WTC11 (cell line): ENCODE measurements at regions not wholly inside any gene's neighbourhood (a gene's known extent, or its start where the extent isn't known, plus 50 kb on each side); places are given as distances from the start of the nearest gene placed in this dataset.

ENCODE experiments used
- ATAC-seq: fragments of 200-7000 bp; cut with Tn5 transposase; 2 replicates; pipeline ENCODE4 v1.10.0; 2021; ENCODE audit warnings: mild to moderate bottlenecking, moderate library complexity
- CTCF ChIA-PET: fragments of 300-600 bp; sonication (Branson Sonifier 250); formaldehyde crosslinking; loops from one replicate; lab custom pipeline; 2021; ENCODE audit warnings: antibody characterized with exemption; lab: Charles Lee
- POLR2A ChIA-PET: fragments of 350-600 bp; sonication (Branson Sonifier 250); formaldehyde crosslinking; loops from one replicate; lab custom pipeline; 2021; ENCODE audit warnings: antibody characterized with exemption; lab: Charles Lee
- DNase-seq: peaks from one replicate; pipeline ENCODE4 v3.0.0; 2021; ENCODE audit warnings: low spot score
- H3K27ac Mint-ChIP-seq: 2 replicates; pipeline ENCODE4 v1.8.0; 2021; ENCODE audit warnings: mixed read lengths
- H3K27me3 Mint-ChIP-seq: 2 replicates; pipeline ENCODE4 v1.8.0; 2021; ENCODE audit warnings: low read depth, mild to moderate bottlenecking, moderate library complexity, mixed read lengths
- H3K36me3 Mint-ChIP-seq: 2 replicates; pipeline ENCODE4 v1.8.0; 2021; ENCODE audit warnings: mixed read lengths
- H3K4me1 Mint-ChIP-seq: 2 replicates; pipeline ENCODE4 v1.8.0; 2022; ENCODE audit warnings: mixed read lengths
- H3K4me3 Mint-ChIP-seq: 2 replicates; pipeline ENCODE4 v1.8.0; 2021; ENCODE audit warnings: mild to moderate bottlenecking, moderate library complexity, mixed read lengths
- H3K9me3 Mint-ChIP-seq: 2 replicates; pipeline ENCODE4 v1.8.0; 2021; ENCODE audit warnings: mixed read lengths
- AFF4 ChIP-seq: sonication (generic); formaldehyde crosslinking; IDR thresholded peaks from 2 replicates; pipeline ENCODE4 v1.8.1; 2023; ENCODE audit warnings: mild to moderate bottlenecking, missing genetic modification reagents, borderline replicate concordance
- ATF6 ChIP-seq: sonication (generic); formaldehyde crosslinking; IDR thresholded peaks from 2 replicates; pipeline ENCODE4 v1.8.1; 2023; ENCODE audit warnings: mild to moderate bottlenecking, missing genetic modification reagents
- CTCF ChIP-seq: fragments of 200-600 bp; IDR thresholded peaks from 2 replicates; pipeline ENCODE4 v1.8.0; 2022; ENCODE audit warnings: antibody characterized with exemption
- FOXP1 ChIP-seq: sonication (generic); formaldehyde crosslinking; IDR thresholded peaks from 2 replicates; pipeline ENCODE4 v1.8.0; 2022; ENCODE audit warnings: missing genetic modification reagents, mild to moderate bottlenecking, moderate library complexity, borderline replicate concordance
- GABPB1 ChIP-seq: sonication (generic); formaldehyde crosslinking; IDR thresholded peaks from 2 replicates; pipeline ENCODE4 v1.8.1; 2023; ENCODE audit warnings: mild to moderate bottlenecking, missing genetic modification reagents
- MXD4 ChIP-seq: fragments of 250-450 bp; sonication (Bioruptor Pico); IDR thresholded peaks from 2 replicates; pipeline ENCODE4 v1.8.0; 2021; ENCODE audit warnings: mild to moderate bottlenecking, moderate library complexity, borderline replicate concordance
- SMAD4 ChIP-seq: sonication (generic); formaldehyde crosslinking; IDR thresholded peaks from 2 replicates; pipeline ENCODE4 v1.8.0; 2022; ENCODE audit warnings: mild to moderate bottlenecking, missing genetic modification reagents
- SP1 ChIP-seq: sonication (generic); formaldehyde crosslinking; conservative IDR thresholded peaks from 2 replicates; pipeline ENCODE4 v1.8.1; 2022; ENCODE audit warnings: missing genetic modification reagents
- STAT6 ChIP-seq: sonication (generic); formaldehyde crosslinking; conservative IDR thresholded peaks from 2 replicates; pipeline ENCODE4 v1.8.1; 2023; ENCODE audit warnings: mild to moderate bottlenecking, low read depth, missing genetic modification reagents, moderate library complexity
- USF2 ChIP-seq: sonication (generic); formaldehyde crosslinking; IDR thresholded peaks from 2 replicates; pipeline ENCODE4 v1.8.1; 2023; ENCODE audit warnings: mild to moderate bottlenecking, missing genetic modification reagents, moderate library complexity
- ZNF232 ChIP-seq: sonication (generic); formaldehyde crosslinking; IDR thresholded peaks from 2 replicates; pipeline ENCODE4 v1.8.0; 2022; ENCODE audit warnings: mild to moderate bottlenecking, missing genetic modification reagents
- ZNF396 ChIP-seq: fragments of 250-450 bp; sonication (Bioruptor Pico); IDR thresholded peaks from 2 replicates; pipeline ENCODE4 v1.8.0; 2021; ENCODE audit warnings: mild to moderate bottlenecking, moderate library complexity, borderline replicate concordance
- TF ChIP-seq, protein P1 (sequence below): sonication (generic); formaldehyde crosslinking; IDR thresholded peaks from 2 replicates; pipeline ENCODE4 v1.8.1; 2022; ENCODE audit warnings: low read depth, mild to moderate bottlenecking, moderate library complexity, missing genetic modification reagents, borderline replicate concordance
- TF ChIP-seq, protein P2 (sequence below): fragments of 250-450 bp; sonication (Bioruptor Pico); conservative IDR thresholded peaks from 2 replicates; pipeline ENCODE4 v1.9.0; 2021; ENCODE audit warnings: mild to moderate bottlenecking

GRCh38 chr1:232751393-232752140 is 53.6 kb upstream of the MAP10 start:
- ATAC-seq (peak; percentile 60), DNase-seq (no peak)
- Mint-ChIP-seq H3K27ac (no peak overlapping the region), H3K9me3 (peaks cover 30% of the 10 kb centered on the region), H3K27me3 (peaks cover 6% of the 10 kb centered on the region), H3K4me3 (no peak overlapping the region), H3K4me1 (peaks cover 19% of the 10 kb centered on the region), H3K36me3 (peaks cover 23% of the 10 kb centered on the region)
- TF ChIP-seq, protein P1, sequence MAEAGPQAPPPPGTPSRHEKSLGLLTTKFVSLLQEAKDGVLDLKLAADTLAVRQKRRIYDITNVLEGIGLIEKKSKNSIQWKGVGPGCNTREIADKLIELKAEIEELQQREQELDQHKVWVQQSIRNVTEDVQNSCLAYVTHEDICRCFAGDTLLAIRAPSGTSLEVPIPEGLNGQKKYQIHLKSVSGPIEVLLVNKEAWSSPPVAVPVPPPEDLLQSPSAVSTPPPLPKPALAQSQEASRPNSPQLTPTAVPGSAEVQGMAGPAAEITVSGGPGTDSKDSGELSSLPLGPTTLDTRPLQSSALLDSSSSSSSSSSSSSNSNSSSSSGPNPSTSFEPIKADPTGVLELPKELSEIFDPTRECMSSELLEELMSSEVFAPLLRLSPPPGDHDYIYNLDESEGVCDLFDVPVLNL (CRISPR knock-in tag): no peak
- no peak for TF ChIP-seq SMAD4
- POLR2A ChIA-PET: no interaction called here
- CTCF ChIA-PET: interaction anchor here (0.7 kb wide), 1 partner anchor 762 kb away, joined by 4 read pairs; no protein-coding TSS in a partner anchor

GRCh38 chr1:232752365-232752764 is 52.9 kb upstream of the MAP10 start:
- TF ChIP-seq, protein P2, sequence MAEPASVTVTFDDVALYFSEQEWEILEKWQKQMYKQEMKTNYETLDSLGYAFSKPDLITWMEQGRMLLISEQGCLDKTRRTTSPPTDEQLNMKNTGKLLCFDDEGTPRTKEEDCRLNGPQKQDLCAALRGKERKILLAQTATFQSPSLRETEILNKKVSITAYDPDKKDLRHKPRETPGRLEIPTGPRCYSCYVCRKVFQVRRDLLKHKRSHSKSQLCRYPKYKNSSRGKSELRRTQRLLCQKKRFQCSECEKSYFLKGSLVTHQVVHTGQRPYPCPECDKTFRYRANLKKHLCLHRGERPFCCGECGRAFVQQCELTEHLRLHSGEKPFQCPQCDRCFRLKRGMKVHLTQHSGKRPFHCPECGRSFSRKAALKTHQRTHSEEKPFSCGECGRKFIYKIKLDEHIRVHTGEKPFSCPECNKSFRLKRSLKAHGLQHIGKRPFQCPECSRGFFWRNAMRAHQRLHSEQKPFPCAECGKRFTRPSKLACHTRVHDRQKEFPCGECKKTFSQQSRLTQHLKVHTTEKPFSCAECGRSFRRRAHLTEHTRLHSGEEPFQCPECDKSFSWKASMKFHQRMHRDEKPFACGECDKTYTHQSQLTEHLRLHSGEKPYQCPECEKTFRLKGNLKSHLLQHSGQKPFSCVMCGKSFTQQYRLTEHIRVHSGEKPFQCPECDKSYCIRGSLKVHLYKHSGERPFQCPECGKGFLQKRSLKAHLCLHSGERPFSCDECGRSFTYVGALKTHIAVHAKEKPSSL (CRISPR knock-in tag): no peak
- TF ChIP-seq ZNF396 (no peak), USF2 (no peak), GABPB1 (CRISPR knock-in tag) (no peak), ATF6 (no peak), STAT6 (CRISPR knock-in tag) (no peak), ZNF232 (CRISPR knock-in tag) (no peak), SMAD4 (no peak), FOXP1 (no peak), SP1 (CRISPR knock-in tag) (no peak), AFF4 (CRISPR knock-in tag) (no peak), MXD4 (CRISPR knock-in tag) (no peak), CTCF (no peak)
- H3K4me3 Mint-ChIP-seq: no peak overlapping the region
- no peak for DNase-seq
- ChIA-PET CTCF (interaction anchor here (0.7 kb wide), 1 partner anchor 762 kb away, joined by 4 read pairs; no protein-coding TSS in a partner anchor), POLR2A (no interaction called here)
- no peak overlapping the region for H3K27ac Mint-ChIP-seq
- no peak for ATAC-seq
- peaks cover 19% of the 10 kb centered on the region for H3K36me3 Mint-ChIP-seq
- peaks cover 19% of the 10 kb centered on the region for H3K4me1 Mint-ChIP-seq
- peaks cover 22% of the 10 kb centered on the region for H3K9me3 Mint-ChIP-seq
- H3K27me3 Mint-ChIP-seq: peaks cover 6% of the 10 kb centered on the region; the same call in 1 of the 2 replicates
